ENCODE measurements at regions not wholly inside any gene's neighbourhood (a gene's known extent, or its start where the extent isn't known, plus 50 kb on each side); places are given as distances from the start of the nearest gene placed in this dataset.

GRCh38 chr22:49603016-49603415, 224.7 kb downstream of the BRD1 start:
- TF ChIP-seq, protein P1, sequence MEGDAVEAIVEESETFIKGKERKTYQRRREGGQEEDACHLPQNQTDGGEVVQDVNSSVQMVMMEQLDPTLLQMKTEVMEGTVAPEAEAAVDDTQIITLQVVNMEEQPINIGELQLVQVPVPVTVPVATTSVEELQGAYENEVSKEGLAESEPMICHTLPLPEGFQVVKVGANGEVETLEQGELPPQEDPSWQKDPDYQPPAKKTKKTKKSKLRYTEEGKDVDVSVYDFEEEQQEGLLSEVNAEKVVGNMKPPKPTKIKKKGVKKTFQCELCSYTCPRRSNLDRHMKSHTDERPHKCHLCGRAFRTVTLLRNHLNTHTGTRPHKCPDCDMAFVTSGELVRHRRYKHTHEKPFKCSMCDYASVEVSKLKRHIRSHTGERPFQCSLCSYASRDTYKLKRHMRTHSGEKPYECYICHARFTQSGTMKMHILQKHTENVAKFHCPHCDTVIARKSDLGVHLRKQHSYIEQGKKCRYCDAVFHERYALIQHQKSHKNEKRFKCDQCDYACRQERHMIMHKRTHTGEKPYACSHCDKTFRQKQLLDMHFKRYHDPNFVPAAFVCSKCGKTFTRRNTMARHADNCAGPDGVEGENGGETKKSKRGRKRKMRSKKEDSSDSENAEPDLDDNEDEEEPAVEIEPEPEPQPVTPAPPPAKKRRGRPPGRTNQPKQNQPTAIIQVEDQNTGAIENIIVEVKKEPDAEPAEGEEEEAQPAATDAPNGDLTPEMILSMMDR (IDR thresholded peaks at IDR 0.05 in 8 of 11, conservative IDR thresholded peaks at IDR 0.05 in 3 of 11), result no peak
- no peak for TF ChIP-seq POLR2AphosphoS5 (IDR thresholded peaks at IDR 0.05)

Data from spleen (tissue), 7 donors.